Stomach (tissue), 4 donors: ENCODE measurements at regions not wholly inside any gene's neighbourhood (a gene's known extent, or its start where the extent isn't known, plus 50 kb on each side); places are given as distances from the start of the nearest gene placed in this dataset.

Experiments used
- CTCF ChIP-seq, 7 experiments: fragments of 450-650 bp in 4 of 7; fragments of 200-600 bp in 3 of 7; sonication (generic) in 3 of 7; IDR thresholded peaks; one replicate each; pipeline ENCODE4 v1.5.1; 2016 to 2019; ENCODE audit warnings: antibody characterized with exemption in 7 of 7, control low read depth in 2 of 7, mild to moderate bottlenecking in 1 of 7
- POLR2A ChIP-seq, 4 donors: fragments of 450-650 bp; IDR thresholded peaks; one replicate each; pipeline ENCODE4 v1.6.1; 2016; ENCODE audit warnings: antibody characterized with exemption in 4 of 4, control low read depth in 2 of 4, mild to moderate bottlenecking in 1 of 4, moderate library complexity in 1 of 4
- POLR2AphosphoS5 ChIP-seq, 3 donors: sonication (generic); formaldehyde crosslinking; IDR thresholded peaks; one replicate each; pipeline ENCODE4 v1.6.1; 2016; ENCODE audit warnings: antibody characterized with exemption in 3 of 3

GRCh38 chr2:82182270-82182669 lies 1877.7 kb upstream of the LRRTM1 start:
- TF ChIP-seq CTCF (IDR thresholded peaks at IDR 0.05), result no peak
- no peak for TF ChIP-seq POLR2A (IDR thresholded peaks at IDR 0.05)
- TF ChIP-seq POLR2AphosphoS5 (IDR thresholded peaks at IDR 0.05), result no peak
